GM18907 (cell line): ENCODE measurements at regions not wholly inside any gene's neighbourhood (a gene's known extent, or its start where the extent isn't known, plus 50 kb on each side); places are given as distances from the start of the nearest gene placed in this dataset.
"Not testable (repeated sequence)": the region's sequence is repeated elsewhere in the genome, so short reads cannot be mapped to it uniquely, and the experiment has no call there.

Experiments
- ATAC-seq: cut with Tn5 transposase; IDR thresholded peaks from one replicate; pipeline ENCODE4 v1.9.1; 2021; ENCODE audit warnings: mild to moderate bottlenecking, moderate library complexity; ENCODE audit not compliant: unreplicated experiment

DNA sequence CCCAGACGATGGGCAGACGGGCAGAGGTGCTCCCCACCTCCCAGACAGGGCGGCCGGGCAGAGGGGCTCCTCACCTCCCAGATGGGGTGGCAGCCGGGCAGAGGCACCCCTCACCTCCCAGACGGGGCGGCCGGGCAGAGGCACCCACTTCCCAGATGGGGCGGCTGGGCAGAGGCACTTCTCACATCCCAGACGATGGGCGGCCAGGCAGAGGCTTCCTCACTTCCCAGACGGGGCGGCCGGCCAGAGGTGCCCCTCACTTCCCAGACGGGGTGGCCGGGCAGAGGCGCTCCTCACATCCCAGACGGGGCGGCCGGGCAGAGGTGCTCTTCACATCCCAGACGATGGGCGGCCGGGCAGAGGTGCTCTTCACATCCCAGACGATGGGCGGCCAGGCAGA lies 96.6 kb downstream of the ABCC12 start:
- not testable (repeated sequence) for ATAC-seq

DNA sequence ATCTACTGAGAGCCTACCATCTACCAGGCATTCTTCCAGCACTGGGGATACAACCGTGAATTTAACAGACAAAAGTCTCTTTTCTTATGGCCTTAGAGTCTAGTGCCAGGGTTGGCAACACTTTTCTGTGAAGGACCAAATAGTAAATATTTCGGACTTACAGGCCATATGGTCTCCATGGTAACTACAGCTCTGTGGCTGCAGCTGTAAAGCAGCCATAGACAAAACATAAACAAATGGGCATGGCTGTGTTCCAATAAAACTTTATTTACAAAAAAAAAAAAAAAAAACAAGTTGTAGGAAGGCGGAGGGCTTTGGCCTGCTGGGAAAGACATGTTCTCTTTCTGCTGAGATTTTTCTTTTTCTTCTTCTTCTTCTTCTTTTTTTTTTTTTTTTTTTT lies 98.7 kb downstream of the ABCC12 start:
- ATAC-seq: no peak

DNA sequence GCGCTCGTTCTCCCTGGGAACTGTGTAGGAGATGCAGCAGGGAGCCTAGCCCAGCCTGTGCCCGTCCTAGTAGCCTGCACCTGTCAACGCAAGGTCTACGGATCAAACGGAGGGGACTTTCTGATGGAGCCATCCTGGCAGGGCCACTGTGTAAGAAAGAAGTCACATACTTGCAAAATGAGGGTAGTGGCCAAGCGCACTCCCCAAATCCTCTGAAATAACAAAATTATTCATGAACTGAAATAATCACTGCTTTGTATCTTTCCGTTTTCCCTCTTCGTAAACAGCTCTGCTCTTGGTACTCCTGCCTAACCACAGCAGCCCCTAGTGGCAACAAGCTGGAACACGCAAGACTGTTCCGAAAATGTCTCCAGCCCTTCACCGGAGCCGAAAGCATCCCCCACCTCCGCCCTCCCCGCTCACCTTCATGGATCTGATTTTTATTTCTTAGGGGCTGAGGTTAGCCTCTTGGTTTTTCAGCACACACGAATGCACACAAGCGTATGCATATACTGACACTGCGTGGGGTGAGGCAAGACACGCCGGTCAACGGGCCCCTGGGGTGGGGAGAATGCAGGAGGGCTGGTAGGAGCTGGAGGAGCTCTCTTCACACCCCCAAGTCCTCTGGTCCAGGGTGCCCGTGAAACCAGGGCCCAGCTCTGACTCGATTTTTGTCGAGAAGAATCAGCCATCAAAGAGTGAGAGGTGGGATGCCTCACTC lies 100.8 kb downstream of the ABCC12 start:
- peak; percentile 87 for ATAC-seq

GRCh38 chr16:48053418-48053745 lies 102.4 kb downstream of the ABCC12 start:
- ATAC-seq: no peak

DNA sequence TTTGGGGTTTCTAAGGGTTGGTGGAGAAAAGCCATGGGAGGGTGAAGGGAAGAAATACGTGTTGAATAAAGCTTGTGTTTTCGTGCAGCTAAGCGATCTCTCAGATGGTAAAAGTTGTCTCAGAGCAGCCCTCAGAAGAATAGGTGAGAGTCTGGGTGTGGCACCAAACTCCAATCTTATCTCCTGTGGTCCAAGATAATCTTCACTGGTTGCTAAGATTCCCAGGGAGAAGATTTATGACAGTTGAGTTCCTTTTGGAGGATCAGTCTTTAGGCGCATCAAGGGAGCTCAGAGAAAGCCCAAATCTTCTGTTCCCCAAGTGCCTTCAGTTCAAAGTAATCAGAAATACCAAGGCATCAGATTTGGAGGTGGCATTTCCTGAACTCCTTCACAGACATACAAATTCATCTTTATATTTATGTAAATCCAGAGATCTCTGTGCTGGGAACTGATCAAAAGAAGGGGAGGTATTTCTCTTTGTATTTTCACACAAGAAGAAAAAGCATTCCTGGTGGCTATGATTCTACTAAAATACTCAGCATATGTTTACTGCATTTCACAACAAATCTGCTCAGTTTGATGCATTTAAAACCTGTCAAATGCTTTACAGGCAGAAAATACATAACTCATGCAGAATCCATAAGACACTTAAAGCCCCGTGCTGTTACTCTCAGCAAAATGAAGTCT lies 102.9 kb downstream of the ABCC12 start:
- ATAC-seq: no peak

GRCh38 chr16:48050871-48051270 lies 104.9 kb downstream of the ABCC12 start:
- ATAC-seq: no peak

DNA sequence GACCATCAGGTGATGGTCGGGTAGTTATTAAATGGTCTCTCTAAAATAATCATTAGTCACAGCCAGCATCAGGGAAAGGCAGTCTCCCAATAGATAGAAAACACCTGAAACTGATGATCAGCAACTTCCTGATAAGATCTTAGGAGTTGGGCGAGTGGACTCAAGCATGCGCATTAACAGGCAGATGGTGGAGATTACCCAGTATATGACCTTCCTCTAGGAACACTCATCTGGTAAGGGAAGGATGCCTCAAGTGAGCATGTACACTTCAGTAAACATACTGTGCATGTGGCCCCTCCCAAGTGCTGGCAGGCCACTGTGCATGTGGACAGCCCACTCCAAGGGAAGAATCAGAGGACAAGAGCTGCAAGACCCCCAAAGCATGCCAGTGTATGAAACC lies 105.9 kb downstream of the ABCC12 start:
- ATAC-seq: no peak

- no peak for ATAC-seq
Observed at GRCh38 chr16:48047720-48048119, 108.1 kb downstream of the ABCC12 start.

DNA sequence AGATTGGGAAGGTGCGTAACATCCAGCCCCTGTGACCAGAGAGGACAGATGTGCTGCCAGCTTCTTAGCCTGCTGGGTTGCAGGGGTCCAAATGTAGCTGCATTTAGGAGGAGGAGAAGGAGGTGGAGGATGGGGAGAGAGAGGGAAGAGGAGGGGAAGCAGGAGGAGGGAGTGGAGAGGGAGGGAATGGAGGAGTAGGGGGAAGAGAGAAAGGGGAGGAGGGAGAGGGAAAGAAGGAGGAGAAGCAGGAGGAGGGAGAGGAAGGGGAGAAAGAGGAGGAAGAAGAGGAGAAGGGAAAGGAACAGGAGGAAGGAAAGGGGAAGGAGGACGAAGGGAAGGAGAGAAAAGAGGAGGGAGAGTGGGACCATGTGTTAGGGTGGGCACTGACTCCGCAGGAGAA lies 108.6 kb downstream of the ABCC12 start:
- ATAC-seq: no peak

- ATAC-seq: no peak
Observed at GRCh38 chr16:48044117-48044516, 111.7 kb downstream of the ABCC12 start.

DNA sequence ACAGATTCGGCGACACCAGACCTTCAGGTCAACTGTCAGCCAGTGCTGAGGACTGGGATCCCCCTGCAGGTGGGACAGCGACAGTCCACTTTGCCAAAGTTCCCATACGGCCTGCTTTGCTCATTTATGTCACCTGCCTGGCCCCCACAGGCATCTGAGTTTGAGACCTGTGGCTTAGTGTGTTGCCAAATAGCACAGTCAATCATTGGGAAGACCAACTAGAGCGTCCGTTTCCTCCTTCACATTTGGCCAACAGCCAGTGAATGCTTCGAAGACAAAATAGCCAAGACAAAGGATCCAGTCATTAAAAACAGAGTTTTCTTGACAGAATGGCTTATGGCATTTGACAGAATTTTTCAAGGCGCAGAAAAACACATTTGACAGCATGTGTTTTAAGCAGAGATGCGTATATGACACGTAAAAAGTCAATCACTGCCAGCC lies 113.8 kb downstream of the ABCC12 start:
- ATAC-seq: no peak

DNA sequence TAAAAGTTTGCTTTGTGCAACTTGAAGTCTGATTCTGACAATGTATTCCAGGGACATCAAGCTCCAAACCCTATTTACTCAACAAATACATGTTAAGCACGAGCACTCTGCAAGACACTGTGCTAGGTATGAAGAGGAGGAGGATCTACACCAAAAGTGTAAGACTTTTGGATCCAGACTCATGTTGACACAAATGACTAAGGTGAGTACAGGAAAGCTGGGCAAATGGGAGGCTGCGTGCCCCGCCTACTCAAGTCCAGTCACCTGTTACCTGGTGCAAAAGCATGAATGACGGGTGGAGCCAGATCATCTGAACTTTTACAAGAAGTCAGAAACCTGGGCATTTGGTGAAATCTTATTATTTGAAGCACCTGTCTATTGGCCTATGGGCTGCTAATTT lies 120.7 kb downstream of the ABCC12 start:
- no peak for ATAC-seq

GRCh38 chr16:48030926-48031325 lies 124.9 kb downstream of the ABCC12 start:
- ATAC-seq: no peak

GRCh38 chr16:48029768-48030167 lies 126.0 kb downstream of the ABCC12 start:
- ATAC-seq: no peak

DNA sequence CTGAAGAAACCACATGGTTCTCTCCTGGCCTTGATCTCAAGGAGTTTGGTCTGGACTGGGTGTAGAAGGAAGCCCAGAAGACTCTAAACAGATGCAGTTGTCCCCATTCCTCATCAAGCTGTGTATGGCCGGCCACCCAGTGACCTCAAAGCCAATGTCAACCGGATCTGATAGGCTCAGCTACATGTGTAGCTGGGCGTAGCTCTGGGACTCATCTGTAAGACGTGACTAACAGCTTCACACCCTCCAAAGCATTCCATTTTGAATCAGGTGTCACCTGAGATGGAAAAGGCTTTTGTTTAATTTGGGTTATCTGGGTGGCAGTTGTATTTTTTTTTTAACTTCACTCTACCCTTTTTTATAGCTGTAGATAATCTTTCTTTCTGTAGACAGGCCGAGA lies 130.4 kb downstream of the ABCC12 start:
- no peak for ATAC-seq

DNA sequence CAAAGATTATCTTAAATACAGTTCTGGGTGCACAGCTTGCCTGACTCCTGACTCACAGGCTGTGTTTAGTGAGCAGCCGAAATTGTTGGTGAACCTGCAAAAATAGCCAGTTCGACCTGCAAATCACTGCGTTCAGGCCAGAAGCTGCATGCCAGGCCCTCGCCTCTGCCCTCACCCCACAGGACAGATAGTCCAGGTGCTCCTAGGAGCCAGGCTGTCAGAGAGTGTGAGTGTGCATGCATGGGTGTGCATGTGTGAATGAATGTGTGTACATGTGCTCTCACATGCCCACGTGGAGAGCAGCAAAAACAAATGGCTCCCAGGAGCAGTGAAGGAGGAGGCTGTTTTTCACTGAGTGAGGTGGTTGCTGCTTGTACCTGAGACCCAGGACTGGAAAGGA lies 131.8 kb downstream of the ABCC12 start:
- ATAC-seq: no peak

DNA sequence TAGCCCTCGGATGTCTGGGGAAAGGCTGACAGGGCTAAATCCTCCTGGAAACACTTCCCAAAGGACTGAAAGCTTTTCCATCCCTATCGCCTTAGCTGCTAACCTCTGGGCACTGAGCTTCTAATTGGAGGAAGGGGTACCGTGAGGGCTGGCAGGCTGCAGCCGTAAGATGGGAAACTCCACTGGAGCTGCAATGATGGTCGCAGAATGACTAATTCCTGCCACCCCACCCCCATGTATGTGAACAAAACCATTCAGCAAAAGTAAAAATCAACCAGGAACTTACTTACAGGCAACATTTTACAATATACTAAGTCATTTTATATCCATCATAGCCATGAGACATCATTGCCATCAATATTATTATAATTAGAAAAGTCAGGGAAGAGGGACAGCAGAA lies 133.3 kb downstream of the ABCC12 start:
- ATAC-seq: peak; percentile 69

DNA sequence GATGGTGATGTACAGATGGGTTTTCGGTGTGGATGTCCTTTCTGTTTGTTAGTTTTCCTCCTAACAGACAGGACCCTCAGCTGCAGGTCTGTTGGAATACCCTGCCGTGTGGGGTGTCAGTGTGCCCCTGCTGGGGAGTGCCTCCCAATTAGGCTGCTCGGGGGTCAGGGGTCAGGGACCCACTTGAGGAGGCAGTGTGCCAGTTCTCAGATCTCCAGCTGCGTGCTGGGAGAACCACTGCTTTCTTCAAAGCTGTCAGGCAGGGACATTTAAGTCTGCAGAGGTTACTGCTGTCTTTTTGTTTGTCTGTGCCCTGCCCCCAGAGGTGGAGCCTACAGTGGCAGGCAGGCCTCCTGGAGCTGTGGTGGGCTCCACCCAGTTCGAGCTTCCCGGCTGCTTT lies 135.2 kb downstream of the ABCC12 start:
- not testable (repeated sequence) for ATAC-seq

GRCh38 chr16:48014349-48015135 lies 141.3 kb downstream of the ABCC12 start:
- no peak for ATAC-seq

DNA sequence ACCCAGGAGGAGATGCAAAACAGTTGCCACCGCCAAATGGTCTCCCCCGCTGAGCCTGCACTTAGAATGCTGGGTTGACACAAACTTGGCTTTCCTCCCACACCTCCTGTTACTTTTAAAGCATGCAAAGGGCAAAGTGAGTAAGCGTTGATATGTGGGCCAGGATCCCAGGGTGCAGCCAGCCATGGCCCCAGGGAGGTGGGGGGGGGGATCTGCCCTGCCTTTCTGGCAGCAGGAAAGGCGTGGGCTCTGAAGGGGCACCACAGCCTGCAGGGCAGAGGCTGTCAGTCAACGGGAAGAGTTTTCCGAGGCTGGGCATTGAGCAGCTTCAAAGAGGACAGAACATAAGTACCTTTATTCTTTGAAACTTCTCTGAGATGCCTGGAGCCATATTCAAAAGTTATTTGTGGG lies 142.3 kb downstream of the ABCC12 start:
- no peak for ATAC-seq

DNA sequence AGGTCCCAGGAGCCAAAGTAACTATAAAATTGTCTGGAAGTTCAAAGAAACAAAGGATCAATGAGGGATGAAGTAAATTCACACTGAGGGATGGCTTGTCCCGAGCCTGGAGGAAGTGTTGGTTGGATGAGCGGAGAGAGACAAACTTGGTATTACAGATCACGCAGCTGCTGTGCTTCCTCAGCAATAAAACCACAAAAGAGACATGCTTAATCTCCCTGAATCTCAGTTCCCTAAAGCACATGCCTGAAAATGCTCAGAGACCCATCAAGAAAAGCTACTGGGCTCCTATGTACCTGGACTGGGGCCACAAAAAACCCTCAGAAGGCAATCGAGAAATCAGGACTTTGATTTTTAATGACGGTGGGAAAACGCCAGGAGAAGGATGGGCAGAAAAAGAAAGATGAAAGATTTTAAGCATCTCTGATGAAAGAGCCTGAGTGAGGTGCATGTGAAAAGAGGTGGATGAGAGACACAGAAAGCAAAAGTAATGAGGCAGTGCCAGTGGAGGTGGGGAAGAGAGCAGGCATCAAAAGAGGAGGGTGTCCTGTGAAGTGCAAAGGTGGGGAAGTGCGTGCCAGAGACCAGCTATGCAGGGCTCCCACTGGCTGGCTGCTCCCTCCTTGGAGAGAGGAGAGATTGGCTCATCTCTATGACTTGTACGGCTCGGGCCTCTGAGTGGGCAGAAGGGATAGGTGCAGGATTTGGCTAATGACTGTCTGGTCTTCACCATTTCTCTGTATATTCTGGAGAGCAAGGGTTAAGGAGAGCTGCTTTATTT lies 143.7 kb downstream of the ABCC12 start:
- no peak for ATAC-seq
